ENCODE measurements at regions not wholly inside any gene's neighbourhood (a gene's known extent, or its start where the extent isn't known, plus 50 kb on each side); places are given as distances from the start of the nearest gene placed in this dataset.
"Not testable (repeated sequence)": the region's sequence is repeated elsewhere in the genome, so short reads cannot be mapped to it uniquely, and the experiment has no call there.

GRCh38 chr1:146409116-146409801, 180.4 kb upstream of the NOTCH2NLA start:
- not testable (repeated sequence) for H3K27me3 ChIP-seq (ENCODE audit: control insufficient read depth in 1 of 2, insufficient read depth in 2 of 2, low read length in 2 of 2); H3K4me1 ChIP-seq (ENCODE audit: control insufficient read depth in 2 of 2, insufficient read depth in 2 of 2, low read length in 1 of 2); H3K4me3 ChIP-seq (ENCODE audit: low read depth in 1 of 2, low read length in 2 of 2); H3K9me3 ChIP-seq (ENCODE audit: control insufficient read depth in 2 of 2, insufficient read depth in 1 of 2, low read depth in 1 of 2, low read length in 1 of 2); H3K36me3 ChIP-seq (ENCODE audit: control insufficient read depth in 2 of 2, insufficient read depth in 2 of 2, low read length in 1 of 2)
- H3K27ac ChIP-seq (ENCODE audit: low read depth in 2 of 2, low read length in 1 of 2) = peak overlapping the region in 1 of 2 donors; percentile 55
- 21 to 33% methylated on average over 8 to 10 of the region's 24 CpGs for WGBS, 2 donors

- not testable (repeated sequence) for H3K27me3 ChIP-seq (ENCODE audit: control insufficient read depth in 1 of 2, insufficient read depth in 2 of 2, low read length in 2 of 2); H3K36me3 ChIP-seq (ENCODE audit: control insufficient read depth in 2 of 2, insufficient read depth in 2 of 2, low read length in 1 of 2); H3K4me3 ChIP-seq (ENCODE audit: low read depth in 1 of 2, low read length in 2 of 2); H3K9me3 ChIP-seq (ENCODE audit: control insufficient read depth in 2 of 2, insufficient read depth in 1 of 2, low read depth in 1 of 2, low read length in 1 of 2); H3K4me1 ChIP-seq (ENCODE audit: control insufficient read depth in 2 of 2, insufficient read depth in 2 of 2, low read length in 1 of 2); H3K27ac ChIP-seq (ENCODE audit: low read depth in 2 of 2, low read length in 1 of 2)
- WGBS, 2 donors = 24 to 26% methylated on average over 7 of the region's 7 CpGs
Measured at GRCh38 chr1:146401281-146401825, 172.5 kb upstream of the NOTCH2NLA start.

DNA sequence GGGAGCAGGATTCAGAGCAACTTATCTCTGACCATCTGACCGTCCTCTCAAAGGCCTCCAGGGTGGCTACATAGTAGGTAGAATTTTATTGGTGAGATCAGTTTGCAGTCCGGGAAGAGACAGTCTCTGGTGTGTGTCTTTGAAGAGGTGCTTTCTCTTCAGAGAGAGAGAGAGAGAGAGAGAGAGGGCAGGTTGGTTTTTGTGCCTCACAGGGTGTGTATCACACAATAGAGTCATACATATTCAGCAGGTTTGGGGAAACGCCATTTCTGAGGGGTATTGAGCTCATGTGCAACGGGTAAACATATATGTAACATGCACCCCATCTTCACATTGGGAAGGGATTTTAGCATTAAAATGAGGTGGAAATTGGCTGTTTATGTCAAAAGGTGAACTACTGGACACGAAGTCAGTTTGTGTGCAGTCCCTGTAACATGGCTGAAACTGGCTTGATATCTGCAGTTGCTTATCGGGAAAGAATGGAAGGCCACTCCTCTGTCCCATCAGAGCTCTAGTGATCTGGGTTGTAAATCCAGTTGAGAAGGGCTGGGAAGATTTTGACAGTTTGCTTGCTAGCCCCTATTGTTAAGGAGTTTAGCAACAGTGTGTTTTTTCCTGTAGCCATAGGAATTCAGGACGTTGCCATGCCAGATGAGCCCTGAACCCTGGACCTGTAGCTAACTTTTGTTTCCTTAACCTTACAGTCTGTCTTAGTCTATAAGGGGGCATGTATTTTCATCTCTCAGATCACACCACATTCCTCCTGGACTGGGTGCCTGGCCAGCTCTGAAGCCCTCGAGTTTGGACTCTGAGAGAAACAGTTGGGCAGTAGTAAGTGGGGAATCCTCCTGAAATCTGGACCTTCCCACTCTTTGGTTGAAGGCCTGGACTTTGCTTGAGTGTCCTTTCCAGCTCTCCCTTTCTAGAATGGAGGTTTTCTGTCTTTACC, 171.6 kb upstream of the NOTCH2NLA start:
- H3K4me3 ChIP-seq (ENCODE audit: low read depth in 1 of 2, low read length in 2 of 2); H3K9me3 ChIP-seq (ENCODE audit: control insufficient read depth in 2 of 2, insufficient read depth in 1 of 2, low read depth in 1 of 2, low read length in 1 of 2); H3K4me1 ChIP-seq (ENCODE audit: control insufficient read depth in 2 of 2, insufficient read depth in 2 of 2, low read length in 1 of 2); H3K36me3 ChIP-seq (ENCODE audit: control insufficient read depth in 2 of 2, insufficient read depth in 2 of 2, low read length in 1 of 2); H3K27me3 ChIP-seq (ENCODE audit: control insufficient read depth in 1 of 2, insufficient read depth in 2 of 2, low read length in 2 of 2): not testable (repeated sequence)
- peak overlapping the region in 1 of 2 donors; percentile 13 for H3K27ac ChIP-seq (ENCODE audit: low read depth in 2 of 2, low read length in 1 of 2)
- WGBS, 2 donors = 66 to 71% methylated on average over 8 of the region's 8 CpGs

DNA sequence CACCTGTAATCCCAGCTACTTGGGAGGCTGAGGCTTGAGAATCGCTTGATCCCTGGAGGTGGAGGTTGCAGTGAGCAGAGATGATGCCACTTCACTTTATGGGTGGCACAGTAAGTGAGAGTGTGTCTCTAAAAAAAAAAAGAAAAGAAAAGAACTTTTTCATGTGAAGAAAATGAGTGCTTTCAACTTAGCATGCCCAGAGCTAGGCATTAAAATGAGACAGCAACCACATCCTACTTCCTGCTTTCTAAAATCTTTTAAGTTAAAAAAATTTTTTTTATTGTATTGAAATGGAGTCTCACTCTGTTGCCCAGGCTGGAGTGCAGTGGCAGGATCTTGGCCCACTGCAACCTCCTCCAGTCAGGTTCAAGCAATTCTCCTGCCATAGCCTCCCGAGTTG, 170.4 kb upstream of the NOTCH2NLA start:
- not testable (repeated sequence) for H3K9me3 ChIP-seq (ENCODE audit: control insufficient read depth in 2 of 2, insufficient read depth in 1 of 2, low read depth in 1 of 2, low read length in 1 of 2); H3K4me1 ChIP-seq (ENCODE audit: control insufficient read depth in 2 of 2, insufficient read depth in 2 of 2, low read length in 1 of 2); H3K4me3 ChIP-seq (ENCODE audit: low read depth in 1 of 2, low read length in 2 of 2); H3K27ac ChIP-seq (ENCODE audit: low read depth in 2 of 2, low read length in 1 of 2); H3K36me3 ChIP-seq (ENCODE audit: control insufficient read depth in 2 of 2, insufficient read depth in 2 of 2, low read length in 1 of 2); H3K27me3 ChIP-seq (ENCODE audit: control insufficient read depth in 1 of 2, insufficient read depth in 2 of 2, low read length in 2 of 2)
- WGBS, 2 donors = 82 to 91% methylated on average over 2 of the region's 2 CpGs

- not testable (repeated sequence) for H3K9me3 ChIP-seq (ENCODE audit: control insufficient read depth in 2 of 2, insufficient read depth in 1 of 2, low read depth in 1 of 2, low read length in 1 of 2); H3K4me3 ChIP-seq (ENCODE audit: low read depth in 1 of 2, low read length in 2 of 2)
Measured at GRCh38 chr1:146396801-146397200, 168.0 kb upstream of the NOTCH2NLA start.

DNA sequence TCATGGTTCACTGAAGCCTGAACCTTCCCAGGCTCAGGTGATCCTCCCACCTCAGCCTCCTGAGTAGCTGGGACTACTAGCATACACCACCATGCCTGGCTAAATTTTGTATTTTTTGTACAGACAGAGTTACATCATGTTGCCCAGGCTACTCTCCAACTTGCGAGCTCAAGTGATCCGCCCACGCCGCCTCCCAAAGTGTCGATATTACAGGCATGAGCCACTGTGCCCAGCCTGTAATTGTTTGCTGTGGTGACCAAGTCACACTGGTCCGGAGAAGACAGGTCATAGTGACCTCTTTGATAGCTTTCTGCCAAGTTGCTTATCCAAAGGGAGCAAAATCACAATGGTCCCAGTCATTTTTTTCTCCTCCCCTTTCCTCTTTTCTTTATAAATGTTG, 167.4 kb upstream of the NOTCH2NLA start:
- not testable (repeated sequence) for H3K36me3 ChIP-seq (ENCODE audit: control insufficient read depth in 2 of 2, insufficient read depth in 2 of 2, low read length in 1 of 2); H3K27ac ChIP-seq (ENCODE audit: low read depth in 2 of 2, low read length in 1 of 2); H3K9me3 ChIP-seq (ENCODE audit: control insufficient read depth in 2 of 2, insufficient read depth in 1 of 2, low read depth in 1 of 2, low read length in 1 of 2); H3K27me3 ChIP-seq (ENCODE audit: control insufficient read depth in 1 of 2, insufficient read depth in 2 of 2, low read length in 2 of 2); H3K4me3 ChIP-seq (ENCODE audit: low read depth in 1 of 2, low read length in 2 of 2); H3K4me1 ChIP-seq (ENCODE audit: control insufficient read depth in 2 of 2, insufficient read depth in 2 of 2, low read length in 1 of 2)
- 87 to 91% methylated on average over 5 to 6 of the region's 6 CpGs for WGBS, 2 donors

More at GRCh38 chr1:146396801-146397200, 168.0 kb upstream of the NOTCH2NLA start:
- not testable (repeated sequence) for H3K27ac ChIP-seq (ENCODE audit: low read depth in 2 of 2, low read length in 1 of 2); H3K4me1 ChIP-seq (ENCODE audit: control insufficient read depth in 2 of 2, insufficient read depth in 2 of 2, low read length in 1 of 2); H3K36me3 ChIP-seq (ENCODE audit: control insufficient read depth in 2 of 2, insufficient read depth in 2 of 2, low read length in 1 of 2); H3K27me3 ChIP-seq (ENCODE audit: control insufficient read depth in 1 of 2, insufficient read depth in 2 of 2, low read length in 2 of 2)

GRCh38 chr1:146393796-146394195, 165.0 kb upstream of the NOTCH2NLA start:
- not testable (repeated sequence) for H3K9me3 ChIP-seq (ENCODE audit: control insufficient read depth in 2 of 2, insufficient read depth in 1 of 2, low read depth in 1 of 2, low read length in 1 of 2); H3K4me3 ChIP-seq (ENCODE audit: low read depth in 1 of 2, low read length in 2 of 2)
- WGBS, 2 donors = 39 to 46% methylated on average over 13 to 16 of the region's 23 CpGs

DNA sequence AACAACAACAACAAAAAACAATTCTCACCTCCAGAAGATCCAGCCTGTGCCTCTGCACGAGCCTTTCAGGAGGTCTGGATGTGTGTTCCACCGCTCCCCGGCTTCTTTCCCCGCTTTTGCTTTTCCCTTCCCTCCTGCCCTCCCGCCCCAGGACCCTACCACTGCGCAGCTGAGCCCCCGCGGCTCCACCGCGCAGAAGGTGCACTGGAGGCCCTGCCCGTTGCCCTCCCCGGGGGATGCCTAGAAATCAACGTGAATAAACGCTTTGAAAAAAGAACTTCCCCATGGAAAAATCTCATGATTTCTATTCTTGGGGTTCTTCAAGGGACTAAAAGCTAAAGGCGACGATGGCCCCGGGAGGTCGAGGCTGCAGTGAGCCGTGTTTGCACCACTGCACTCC, 164.3 kb upstream of the NOTCH2NLA start:
- not testable (repeated sequence) for H3K4me3 ChIP-seq (ENCODE audit: low read depth in 1 of 2, low read length in 2 of 2); H3K27ac ChIP-seq (ENCODE audit: low read depth in 2 of 2, low read length in 1 of 2); H3K4me1 ChIP-seq (ENCODE audit: control insufficient read depth in 2 of 2, insufficient read depth in 2 of 2, low read length in 1 of 2); H3K36me3 ChIP-seq (ENCODE audit: control insufficient read depth in 2 of 2, insufficient read depth in 2 of 2, low read length in 1 of 2); H3K9me3 ChIP-seq (ENCODE audit: control insufficient read depth in 2 of 2, insufficient read depth in 1 of 2, low read depth in 1 of 2, low read length in 1 of 2); H3K27me3 ChIP-seq (ENCODE audit: control insufficient read depth in 1 of 2, insufficient read depth in 2 of 2, low read length in 2 of 2)
- 63 to 71% methylated on average over 16 to 19 of the region's 19 CpGs for WGBS, 2 donors

More at GRCh38 chr1:146393796-146394195, 165.0 kb upstream of the NOTCH2NLA start:
- H3K4me1 ChIP-seq (ENCODE audit: control insufficient read depth in 2 of 2, insufficient read depth in 2 of 2, low read length in 1 of 2); H3K27ac ChIP-seq (ENCODE audit: low read depth in 2 of 2, low read length in 1 of 2); H3K27me3 ChIP-seq (ENCODE audit: control insufficient read depth in 1 of 2, insufficient read depth in 2 of 2, low read length in 2 of 2); H3K36me3 ChIP-seq (ENCODE audit: control insufficient read depth in 2 of 2, insufficient read depth in 2 of 2, low read length in 1 of 2): not testable (repeated sequence)

- H3K4me1 ChIP-seq (ENCODE audit: control insufficient read depth in 2 of 2, insufficient read depth in 2 of 2, low read length in 1 of 2); H3K4me3 ChIP-seq (ENCODE audit: low read depth in 1 of 2, low read length in 2 of 2); H3K9me3 ChIP-seq (ENCODE audit: control insufficient read depth in 2 of 2, insufficient read depth in 1 of 2, low read depth in 1 of 2, low read length in 1 of 2); H3K36me3 ChIP-seq (ENCODE audit: control insufficient read depth in 2 of 2, insufficient read depth in 2 of 2, low read length in 1 of 2); H3K27ac ChIP-seq (ENCODE audit: low read depth in 2 of 2, low read length in 1 of 2); H3K27me3 ChIP-seq (ENCODE audit: control insufficient read depth in 1 of 2, insufficient read depth in 2 of 2, low read length in 2 of 2): not testable (repeated sequence)
- 74 to 76% methylated on average over 5 of the region's 6 CpGs for WGBS, 2 donors
Measured at GRCh38 chr1:146389178-146389577, 160.4 kb upstream of the NOTCH2NLA start.
